Mammary epithelial cell (primary cell): ENCODE measurements at regions not wholly inside any gene's neighbourhood (a gene's known extent, or its start where the extent isn't known, plus 50 kb on each side); places are given as distances from the start of the nearest gene placed in this dataset.

Experiments
- CTCF ChIP-seq, 2 donors: IDR thresholded peaks in 1 of 2; conservative IDR thresholded peaks in 1 of 2; 2 replicates each; pipeline ENCODE4 v1.5.1; 2011 to 2012; ENCODE audit warnings: inconsistent platforms in 2 of 2, low read length in 2 of 2, mild to moderate bottlenecking in 2 of 2, control low read depth in 1 of 2, low read depth in 1 of 2; ENCODE audit not compliant: insufficient read depth in 1 of 2; ENCODE audit errors: extremely low read depth in 1 of 2
- EZH2 ChIP-seq: IDR thresholded peaks from 2 replicates; pipeline ENCODE4 v1.6.1; 2012; ENCODE audit warnings: low read length, inconsistent platforms, borderline replicate concordance

GRCh38 chr14:38496092-38496491, 240.2 kb upstream of the CLEC14A start:
- TF ChIP-seq EZH2 (no peak), CTCF (conservative IDR thresholded peaks at IDR 0.05 in 1 of 2, IDR thresholded peaks at IDR 0.05 in 1 of 2; ENCODE audit: extremely low read depth in 1 of 2, insufficient read depth in 1 of 2, low read depth in 1 of 2, low read length in 2 of 2) (no peak)
